Neural cell (in vitro differentiated cells): ENCODE measurements at regions not wholly inside any gene's neighbourhood (a gene's known extent, or its start where the extent isn't known, plus 50 kb on each side); places are given as distances from the start of the nearest gene placed in this dataset.

ENCODE experiments used
- H2AFZ ChIP-seq: fragments of 200-600, 300-800 bp; sonication (generic), shearing (Covaris generic); 2 replicates; pipeline ENCODE4 v1.6.0; 2014; ENCODE audit warnings: low read depth, mild to moderate bottlenecking, antibody characterized with exemption, low read length, moderate library complexity
- H3F3A ChIP-seq: fragments of 200-600 bp; shearing (Covaris generic); 2 replicates; pipeline ENCODE4 v1.6.1; 2016; ENCODE audit warnings: mild to moderate bottlenecking, moderate library complexity, mixed read lengths, antibody characterized with exemption, low read length; ENCODE audit not compliant: insufficient read depth, poor library complexity, severe bottlenecking
- H3K27ac ChIP-seq: fragments of 200-600, 300-800 bp; sonication (generic), shearing (Covaris generic); 2 replicates; pipeline ENCODE4 v1.5.1; 2014; ENCODE audit warnings: mild to moderate bottlenecking, low read length, moderate library complexity
- H3K27me3 ChIP-seq: fragments of 300-800, 200-600 bp; sonication (generic), shearing (Covaris generic); 2 replicates; pipeline ENCODE4 v1.6.0; 2014; ENCODE audit warnings: mild to moderate bottlenecking, low read depth, low read length, moderate library complexity; ENCODE audit not compliant: insufficient read depth
- H3K36me3 ChIP-seq: fragments of 300-800, 200-600 bp; sonication (generic), shearing (Covaris generic); 2 replicates; pipeline ENCODE4 v1.5.1; 2014; ENCODE audit warnings: mild to moderate bottlenecking, antibody characterized with exemption, low read length, moderate library complexity; ENCODE audit not compliant: insufficient read depth
- H3K4me2 ChIP-seq: fragments of 300-800, 200-600 bp; sonication (generic), shearing (Covaris generic); 2 replicates; pipeline ENCODE4 v1.6.0; 2014; ENCODE audit warnings: mild to moderate bottlenecking, low read length
- H3K4me3 ChIP-seq: fragments of 300-800, 200-600 bp; sonication (generic), shearing (Covaris generic); 2 replicates; pipeline ENCODE4 v1.5.1; 2014; ENCODE audit warnings: mild to moderate bottlenecking, low read length, moderate library complexity
- H3K79me2 ChIP-seq: fragments of 200-600 bp; shearing (Covaris generic); replicated peaks from 2 replicates; pipeline ENCODE4 v1.6.0; 2014; ENCODE audit warnings: mild to moderate bottlenecking, low read length, moderate library complexity; ENCODE audit not compliant: insufficient read depth
- H3K9ac ChIP-seq: fragments of 300-800, 200-600 bp; sonication (generic), shearing (Covaris generic); 2 replicates; pipeline ENCODE4 v1.6.1; 2016; ENCODE audit warnings: mild to moderate bottlenecking, low read length, mixed read lengths
- H3K9me2 ChIP-seq: fragments of 200-600 bp; shearing (Covaris generic); 2 replicates; pipeline ENCODE4 v1.6.1; 2016; ENCODE audit warnings: mild to moderate bottlenecking, low read length, mixed read lengths; ENCODE audit not compliant: insufficient read depth
- H3K9me3 ChIP-seq: fragments of 200-600, 300-800 bp; sonication (generic), shearing (Covaris generic); 2 replicates; pipeline ENCODE4 v1.6.1; 2016; ENCODE audit warnings: mild to moderate bottlenecking, mixed run types, low read length, moderate library complexity, mixed read lengths
- H4K20me1 ChIP-seq: fragments of 200-600 bp; shearing (Covaris generic); 2 replicates; pipeline ENCODE4 v1.6.1; 2016; ENCODE audit warnings: mild to moderate bottlenecking, mixed run types; ENCODE audit not compliant: insufficient read depth
- EP300 ChIP-seq: fragments of 450-650 bp; conservative IDR thresholded peaks from 2 replicates; pipeline ENCODE4 v1.6.1; 2014; ENCODE audit warnings: antibody characterized with exemption, mild to moderate bottlenecking, moderate library complexity; ENCODE audit not compliant: poor library complexity, severe bottlenecking
- EZH2 ChIP-seq: fragments of 200-600, 300-800 bp; shearing (Covaris generic), sonication (generic); IDR thresholded peaks from 2 replicates; pipeline ENCODE4 v1.6.1; 2014; ENCODE audit warnings: antibody characterized with exemption, low read length, borderline replicate concordance, mild to moderate bottlenecking; ENCODE audit not compliant: insufficient read depth, poor library complexity, severe bottlenecking
- MXI1 ChIP-seq: fragments of 450-650 bp; conservative IDR thresholded peaks from 2 replicates; pipeline ENCODE4 v1.6.1; 2014; ENCODE audit warnings: antibody characterized with exemption, mild to moderate bottlenecking; ENCODE audit not compliant: poor library complexity, severe bottlenecking
- POLR2AphosphoS5 ChIP-seq: IDR thresholded peaks from 2 replicates; pipeline ENCODE4 v1.6.1; 2012
- RAD21 ChIP-seq: fragments of 450-650 bp; conservative IDR thresholded peaks from 2 replicates; pipeline ENCODE4 v1.6.1; 2014; ENCODE audit warnings: antibody characterized with exemption, mild to moderate bottlenecking, moderate library complexity
- SMC3 ChIP-seq: fragments of 450-650 bp; conservative IDR thresholded peaks from 2 replicates; pipeline ENCODE4 v1.6.1; 2014; ENCODE audit warnings: antibody characterized with exemption, mild to moderate bottlenecking, moderate library complexity; ENCODE audit not compliant: poor library complexity
- TAF1 ChIP-seq: IDR thresholded peaks from 2 replicates; pipeline ENCODE4 v1.6.1; 2012; ENCODE audit warnings: low read depth
- TF ChIP-seq, protein P1 (sequence below): fragments of 450-650 bp; IDR thresholded peaks from 2 replicates; pipeline ENCODE4 v1.5.1; 2014; ENCODE audit warnings: antibody characterized with exemption, mild to moderate bottlenecking, moderate library complexity; ENCODE audit not compliant: poor library complexity, severe bottlenecking
- TF ChIP-seq, protein P2 (sequence below): IDR thresholded peaks from 2 replicates; pipeline ENCODE4 v1.6.1; 2012; ENCODE audit warnings: borderline replicate concordance

DNA sequence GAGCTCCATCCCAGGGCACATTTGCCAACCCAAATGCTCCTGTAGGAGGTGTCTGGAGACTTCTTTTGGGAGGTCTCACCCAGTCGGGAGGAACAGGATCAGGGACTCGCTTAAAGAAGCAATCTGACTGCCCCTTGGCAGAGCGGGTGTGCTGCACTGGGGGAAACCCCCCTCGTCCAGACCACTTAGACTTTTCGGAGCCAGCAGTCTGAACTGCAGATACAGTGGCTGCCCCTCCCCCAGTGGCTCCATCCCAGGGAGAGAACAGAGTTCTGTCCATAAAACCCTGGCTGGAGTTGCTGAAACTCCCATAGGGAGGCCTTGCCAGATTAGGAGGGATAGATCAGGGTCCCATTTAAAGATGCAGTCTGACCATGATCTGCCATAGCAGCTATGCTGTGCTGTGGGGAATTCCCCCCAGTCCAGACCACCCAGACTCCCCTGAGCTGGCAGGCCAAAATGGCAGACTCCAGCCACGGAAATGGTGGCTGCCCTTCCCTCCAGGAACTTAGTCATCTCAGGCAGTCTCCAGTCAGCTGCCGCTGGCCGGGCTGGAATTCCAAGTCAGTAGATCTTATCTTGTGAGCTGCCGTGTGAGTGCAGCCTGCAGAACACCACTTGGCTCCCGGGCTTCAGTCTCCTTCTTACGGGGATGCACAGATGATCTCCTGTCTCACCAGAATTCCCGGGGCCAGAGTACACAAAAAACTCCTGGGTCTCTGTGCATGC is 278.1 kb upstream of the SASH1 start:
- Histone ChIP-seq H2AFZ (no peak overlapping the region), H3K27ac (no peak overlapping the region), H4K20me1 (no peaks in the 10 kb centered on the region), H3K9me2 (no peaks in the 10 kb centered on the region), H3K27me3 (no peaks in the 10 kb centered on the region), H3K9me3 (no peaks in the 10 kb centered on the region), H3K4me2 (no peak overlapping the region), H3K79me2 (no peaks in the 10 kb centered on the region), H3K9ac (no peak overlapping the region), H3F3A (no peaks in the 10 kb centered on the region), H3K4me3 (no peak overlapping the region), H3K36me3 (no peaks in the 10 kb centered on the region)
- TF ChIP-seq EP300 (no peak), RAD21 (no peak), TAF1 (no peak), SMC3 (no peak), MXI1 (no peak), POLR2AphosphoS5 (no peak), EZH2 (no peak)
- TF ChIP-seq, protein P1, sequence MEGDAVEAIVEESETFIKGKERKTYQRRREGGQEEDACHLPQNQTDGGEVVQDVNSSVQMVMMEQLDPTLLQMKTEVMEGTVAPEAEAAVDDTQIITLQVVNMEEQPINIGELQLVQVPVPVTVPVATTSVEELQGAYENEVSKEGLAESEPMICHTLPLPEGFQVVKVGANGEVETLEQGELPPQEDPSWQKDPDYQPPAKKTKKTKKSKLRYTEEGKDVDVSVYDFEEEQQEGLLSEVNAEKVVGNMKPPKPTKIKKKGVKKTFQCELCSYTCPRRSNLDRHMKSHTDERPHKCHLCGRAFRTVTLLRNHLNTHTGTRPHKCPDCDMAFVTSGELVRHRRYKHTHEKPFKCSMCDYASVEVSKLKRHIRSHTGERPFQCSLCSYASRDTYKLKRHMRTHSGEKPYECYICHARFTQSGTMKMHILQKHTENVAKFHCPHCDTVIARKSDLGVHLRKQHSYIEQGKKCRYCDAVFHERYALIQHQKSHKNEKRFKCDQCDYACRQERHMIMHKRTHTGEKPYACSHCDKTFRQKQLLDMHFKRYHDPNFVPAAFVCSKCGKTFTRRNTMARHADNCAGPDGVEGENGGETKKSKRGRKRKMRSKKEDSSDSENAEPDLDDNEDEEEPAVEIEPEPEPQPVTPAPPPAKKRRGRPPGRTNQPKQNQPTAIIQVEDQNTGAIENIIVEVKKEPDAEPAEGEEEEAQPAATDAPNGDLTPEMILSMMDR = no peak
- TF ChIP-seq, protein P2, sequence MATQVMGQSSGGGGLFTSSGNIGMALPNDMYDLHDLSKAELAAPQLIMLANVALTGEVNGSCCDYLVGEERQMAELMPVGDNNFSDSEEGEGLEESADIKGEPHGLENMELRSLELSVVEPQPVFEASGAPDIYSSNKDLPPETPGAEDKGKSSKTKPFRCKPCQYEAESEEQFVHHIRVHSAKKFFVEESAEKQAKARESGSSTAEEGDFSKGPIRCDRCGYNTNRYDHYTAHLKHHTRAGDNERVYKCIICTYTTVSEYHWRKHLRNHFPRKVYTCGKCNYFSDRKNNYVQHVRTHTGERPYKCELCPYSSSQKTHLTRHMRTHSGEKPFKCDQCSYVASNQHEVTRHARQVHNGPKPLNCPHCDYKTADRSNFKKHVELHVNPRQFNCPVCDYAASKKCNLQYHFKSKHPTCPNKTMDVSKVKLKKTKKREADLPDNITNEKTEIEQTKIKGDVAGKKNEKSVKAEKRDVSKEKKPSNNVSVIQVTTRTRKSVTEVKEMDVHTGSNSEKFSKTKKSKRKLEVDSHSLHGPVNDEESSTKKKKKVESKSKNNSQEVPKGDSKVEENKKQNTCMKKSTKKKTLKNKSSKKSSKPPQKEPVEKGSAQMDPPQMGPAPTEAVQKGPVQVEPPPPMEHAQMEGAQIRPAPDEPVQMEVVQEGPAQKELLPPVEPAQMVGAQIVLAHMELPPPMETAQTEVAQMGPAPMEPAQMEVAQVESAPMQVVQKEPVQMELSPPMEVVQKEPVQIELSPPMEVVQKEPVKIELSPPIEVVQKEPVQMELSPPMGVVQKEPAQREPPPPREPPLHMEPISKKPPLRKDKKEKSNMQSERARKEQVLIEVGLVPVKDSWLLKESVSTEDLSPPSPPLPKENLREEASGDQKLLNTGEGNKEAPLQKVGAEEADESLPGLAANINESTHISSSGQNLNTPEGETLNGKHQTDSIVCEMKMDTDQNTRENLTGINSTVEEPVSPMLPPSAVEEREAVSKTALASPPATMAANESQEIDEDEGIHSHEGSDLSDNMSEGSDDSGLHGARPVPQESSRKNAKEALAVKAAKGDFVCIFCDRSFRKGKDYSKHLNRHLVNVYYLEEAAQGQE = no peak

DNA sequence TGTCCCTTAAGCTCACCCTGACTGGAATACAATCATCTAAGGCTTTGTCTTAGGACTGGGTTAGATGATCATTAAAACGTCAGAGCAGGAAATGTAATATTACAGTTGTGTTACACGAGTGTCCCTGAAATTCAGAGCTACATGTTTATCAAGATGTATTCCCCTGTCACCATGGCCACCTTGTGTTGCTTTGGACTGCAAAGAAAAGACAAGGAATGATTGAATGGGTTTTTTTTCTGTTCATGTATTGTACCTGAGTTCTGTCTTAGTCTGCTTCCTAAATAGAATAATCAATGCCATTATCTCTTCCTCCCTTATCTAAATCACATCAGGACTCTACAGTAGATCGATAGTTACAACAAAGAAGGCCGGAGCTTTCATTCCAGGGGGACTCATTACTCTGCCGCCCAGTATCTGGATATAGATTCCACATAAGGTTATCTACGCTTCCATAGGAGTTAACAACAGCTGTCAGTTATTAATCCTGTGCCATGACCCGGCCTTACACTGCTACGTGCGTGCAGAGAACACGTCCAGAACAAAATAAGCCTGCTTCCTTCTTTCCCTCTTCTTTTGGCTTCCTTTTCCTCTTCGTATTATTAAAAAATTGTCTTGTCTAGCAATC is 274.1 kb upstream of the SASH1 start:
- no peak overlapping the region for H3K4me2 ChIP-seq
- H3F3A ChIP-seq = no peaks in the 10 kb centered on the region
- no peaks in the 10 kb centered on the region for H3K9me3 ChIP-seq
- H3K9ac ChIP-seq = no peak overlapping the region
- no peaks in the 10 kb centered on the region for H3K9me2 ChIP-seq
- H3K27me3 ChIP-seq = no peaks in the 10 kb centered on the region
- no peak overlapping the region for H3K4me3 ChIP-seq
- no peaks in the 10 kb centered on the region for H3K79me2 ChIP-seq
- no peaks in the 10 kb centered on the region for H4K20me1 ChIP-seq
- no peak overlapping the region for H3K27ac ChIP-seq
- H2AFZ ChIP-seq = no peak overlapping the region
- TF ChIP-seq TAF1 = no peak
- no peaks in the 10 kb centered on the region for H3K36me3 ChIP-seq
